ENCODE measurements at regions not wholly inside any gene's neighbourhood (a gene's known extent, or its start where the extent isn't known, plus 50 kb on each side); places are given as distances from the start of the nearest gene placed in this dataset.

- Mint-ChIP-seq H3K36me3 (ENCODE audit: insufficient read depth in 1 of 3, low read depth in 3 of 3) (peaks cover 3 to 28% (median 11%) of the 10 kb centered on the region in 3 experiments; a peak in 5 of 7 replicates), H3K4me1 (no peaks in the 10 kb centered on the region), H3K4me3 (no peak overlapping the region), H3K9me3 (peaks cover 40 to 57% of the 10 kb centered on the region in 2 experiments), H3K27ac (no peak overlapping the region), H3K27me3 (ENCODE audit: low read depth) (peaks cover 12% of the 10 kb centered on the region)
- H2BK12ac ChIP-seq (ENCODE audit: insufficient read length, low read depth, low read length) = no peak overlapping the region
- no peak overlapping the region for H2BK5ac ChIP-seq (ENCODE audit: insufficient read length, low read length)
- no peak overlapping the region for H2BK120ac ChIP-seq (ENCODE audit: low read depth, low read length, poor library complexity, severe bottlenecking)
- H3K18ac ChIP-seq (ENCODE audit: insufficient read length, low read depth, low read length) = no peak overlapping the region
- no peaks in the 10 kb centered on the region for H3K27me3 ChIP-seq (ENCODE audit: insufficient read depth, low read length)
- no CpG with 5 or more reads among the region's 2 CpGs for WGBS (ENCODE audit: extremely low coverage, insufficient read length, low lambda C conversion rate)
- H3K27ac ChIP-seq (ENCODE audit: insufficient read length, low read depth, low read length) = no peak overlapping the region
- H3K9me3 ChIP-seq (ENCODE audit: control insufficient read depth, low read depth, low read length) = peaks cover 16% of the 10 kb centered on the region
- H3K4me1 ChIP-seq (ENCODE audit: insufficient read depth, low read length) = no peaks in the 10 kb centered on the region
- H2BK20ac ChIP-seq (ENCODE audit: low read depth, low read length, poor library complexity, severe bottlenecking) = no peak overlapping the region
- no peak overlapping the region for H3K23ac ChIP-seq (ENCODE audit: insufficient read length, low read depth, low read length)
- H4K20me1 ChIP-seq (ENCODE audit: control insufficient read depth, insufficient read depth, insufficient read length) = no peaks in the 10 kb centered on the region
- no peak for TF ChIP-seq CTCF (conservative IDR thresholded peaks at IDR 0.05)
- DNase-seq = no peak
- no peak overlapping the region for H2AK5ac ChIP-seq (ENCODE audit: insufficient read length, low read length)
- no peak overlapping the region for H3K56ac ChIP-seq (ENCODE audit: insufficient read length, low read depth, low read length)
- H2AFZ ChIP-seq (ENCODE audit: low read length) = no peak overlapping the region
- H3T11ph ChIP-seq (ENCODE audit: low read length) = no peak overlapping the region
- H3K9ac ChIP-seq (ENCODE audit: extremely low read depth, insufficient read length, low read length) = no peak overlapping the region
- no peaks in the 10 kb centered on the region for H3K23me2 ChIP-seq (ENCODE audit: insufficient read length, low read depth, low read length, poor library complexity, severe bottlenecking)
- no peak overlapping the region for H3K4ac ChIP-seq (ENCODE audit: low read depth, low read length)
- no peak overlapping the region for H3K14ac ChIP-seq (ENCODE audit: insufficient read depth, low read length)
- no peak overlapping the region for H4K91ac ChIP-seq (ENCODE audit: insufficient read length, low read depth, low read length)
- no peak overlapping the region for H2BK15ac ChIP-seq (ENCODE audit: low read depth, low read length)
- H3K4me2 ChIP-seq (ENCODE audit: insufficient read depth, insufficient read length, low read length) = no peak overlapping the region
- H3K79me2 ChIP-seq (ENCODE audit: insufficient read depth, low read length) = no peaks in the 10 kb centered on the region
- H4K5ac ChIP-seq (ENCODE audit: insufficient read length, low read depth, low read length) = no peak overlapping the region
- H3K79me1 ChIP-seq (ENCODE audit: insufficient read depth, low read depth, low read length, poor library complexity, severe bottlenecking) = no peaks in the 10 kb centered on the region
- H4K8ac ChIP-seq (replicated peaks; ENCODE audit: insufficient read length, low read depth, low read length) = no peak overlapping the region
These were observed 52.6 kb upstream of the CYP2C8 start for GRCh38 chr10:95121904-95122303.

All from H9 (cell line).